Neuronal stem cell (in vitro differentiated cells): ENCODE measurements at regions not wholly inside any gene's neighbourhood (a gene's known extent, or its start where the extent isn't known, plus 50 kb on each side); places are given as distances from the start of the nearest gene placed in this dataset.

Experiments
- DNase-seq: peaks from one replicate; pipeline ENCODE4 v3.0.0-alpha.2; 2013; ENCODE audit warnings: low spot score
- H2AFZ ChIP-seq: one replicate; pipeline ENCODE4 v1.6.1; 2013; ENCODE audit warnings: mild to moderate bottlenecking, low read length, inconsistent platforms
- H2AK5ac ChIP-seq: 2 replicates; pipeline ENCODE4 v1.6.1; 2013; ENCODE audit warnings: low read depth, mild to moderate bottlenecking, inconsistent platforms, low read length, moderate library complexity, mixed read lengths
- H2BK120ac ChIP-seq: 2 replicates; pipeline ENCODE4 v1.6.1; 2013; ENCODE audit warnings: low read depth, mild to moderate bottlenecking, inconsistent platforms, low read length, moderate library complexity, mixed read lengths
- H2BK12ac ChIP-seq: one replicate; pipeline ENCODE4 v1.6.1; 2013; ENCODE audit warnings: low read length, inconsistent platforms
- H2BK15ac ChIP-seq: 2 replicates; pipeline ENCODE4 v1.6.1; 2013; ENCODE audit warnings: mild to moderate bottlenecking, low read length, inconsistent platforms, mixed read lengths
- H2BK5ac ChIP-seq: one replicate; pipeline ENCODE4 v1.6.1; 2013; ENCODE audit warnings: inconsistent platforms, mild to moderate bottlenecking, low read length, moderate library complexity
- H3K14ac ChIP-seq: one replicate; pipeline ENCODE4 v1.6.1; 2013; ENCODE audit warnings: low read length, inconsistent platforms
- H3K18ac ChIP-seq: 2 replicates; pipeline ENCODE4 v1.6.1; 2013; ENCODE audit warnings: low read length, inconsistent platforms
- H3K23ac ChIP-seq: 2 replicates; pipeline ENCODE4 v1.6.1; 2013; ENCODE audit warnings: low read depth, mild to moderate bottlenecking, mixed read lengths, low read length, inconsistent platforms; ENCODE audit not compliant: poor library complexity
- H3K27ac ChIP-seq: replicated peaks from 3 replicates; pipeline ENCODE4 v1.5.1; 2013; ENCODE audit warnings: low read length, inconsistent platforms
- H3K27me3 ChIP-seq, 3 experiments: 2 replicates each; pipeline ENCODE4 v1.6.1; 2013; ENCODE audit warnings: low read length in 3 of 3, mild to moderate bottlenecking in 2 of 3, inconsistent platforms in 1 of 3, low read depth in 1 of 3, mixed read lengths in 1 of 3, moderate library complexity in 1 of 3; ENCODE audit not compliant: control insufficient read depth in 3 of 3, insufficient read depth in 3 of 3
- H3K36me3 ChIP-seq, 2 donors: replicated peaks in 1 of 2; 2 replicates each; pipeline ENCODE4 v1.6.1; 2013; ENCODE audit warnings: low read length in 2 of 2; ENCODE audit not compliant: control insufficient read depth in 2 of 2, insufficient read depth in 2 of 2
- H3K4ac ChIP-seq: 2 replicates; pipeline ENCODE4 v1.6.1; 2013; ENCODE audit warnings: inconsistent platforms, mild to moderate bottlenecking, low read length, moderate library complexity
- H3K4me1 ChIP-seq, 2 donors: 1 replicate in 1 of 2; 2 replicates in 1 of 2; pipeline ENCODE4 v1.6.1; 2013; ENCODE audit warnings: low read length in 2 of 2, low read depth in 1 of 2; ENCODE audit not compliant: control insufficient read depth in 2 of 2, insufficient read depth in 1 of 2
- H3K4me2 ChIP-seq: one replicate; pipeline ENCODE4 v1.6.1; 2013; ENCODE audit warnings: mild to moderate bottlenecking, low read length, inconsistent platforms; ENCODE audit not compliant: insufficient read depth, poor library complexity, severe bottlenecking
- H3K4me3 ChIP-seq, 2 donors: 2 replicates each; pipeline ENCODE4 v1.5.1; 2013; ENCODE audit warnings: low read length in 2 of 2, mild to moderate bottlenecking in 2 of 2, inconsistent platforms in 1 of 2, moderate library complexity in 1 of 2
- H3K79me1 ChIP-seq: one replicate; pipeline ENCODE4 v1.6.1; 2013; ENCODE audit warnings: low read depth, mild to moderate bottlenecking, inconsistent platforms, low read length, moderate library complexity
- H3K9ac ChIP-seq: one replicate; pipeline ENCODE4 v1.6.1; 2013; ENCODE audit warnings: mild to moderate bottlenecking, low read depth, low read length, inconsistent platforms; ENCODE audit not compliant: poor library complexity
- H3K9me3 ChIP-seq, 2 donors: replicated peaks in 1 of 2; 2 replicates each; pipeline versions ENCODE3 to v1.6.1; 2013; ENCODE audit warnings: low read length in 2 of 2, mild to moderate bottlenecking in 2 of 2, inconsistent platforms in 1 of 2, low read depth in 1 of 2, mixed read lengths in 1 of 2, moderate library complexity in 1 of 2; ENCODE audit not compliant: control insufficient read depth in 2 of 2, insufficient read depth in 1 of 2
- H4K8ac ChIP-seq: one replicate; pipeline ENCODE4 v1.6.1; 2013; ENCODE audit warnings: low read depth, mild to moderate bottlenecking, inconsistent platforms, low read length, moderate library complexity
- H4K91ac ChIP-seq: one replicate; pipeline ENCODE4 v1.6.1; 2013; ENCODE audit warnings: low read length, low read depth, mild to moderate bottlenecking, inconsistent platforms; ENCODE audit not compliant: poor library complexity
- WGBS, 2 donors: extraction: QIAGEN DNeasy Blood & Tissue Kit; methylation state at CpG; one replicate each; pipeline ENCODE4 v1.1.7; 2013; ENCODE audit warnings: missing lambda C conversion rate in 2 of 2, mixed read lengths in 1 of 2; ENCODE audit not compliant: insufficient read length in 2 of 2, insufficient replicate concordance in 1 of 2; ENCODE audit errors: extremely low coverage in 2 of 2; 5-methylcytosine and 5-hydroxymethylcytosine counted together

DNA sequence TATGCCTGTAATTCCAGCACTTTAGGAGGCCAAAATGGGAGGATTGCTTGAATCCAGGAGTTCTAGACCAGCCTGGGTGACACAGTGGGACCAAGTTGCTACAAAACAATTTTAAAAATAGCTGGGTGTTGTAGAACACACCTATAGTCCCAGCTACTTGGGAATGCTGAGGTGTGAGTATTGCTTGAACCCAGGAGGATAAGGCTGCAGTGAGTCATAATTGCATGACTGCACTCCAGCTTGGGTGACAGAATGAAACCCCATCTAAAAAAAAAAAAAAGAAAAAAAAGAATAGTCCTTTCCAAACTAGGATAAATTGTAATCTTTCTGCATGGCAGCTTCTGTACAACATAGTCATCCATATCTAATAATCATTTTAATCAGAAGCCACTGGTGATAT, 270.1 kb upstream of the INTU start:
- no peak for DNase-seq
- Histone ChIP-seq H2BK15ac (no peak overlapping the region), H3K4me1 (no peaks in the 10 kb centered on the region), H3K18ac (no peak overlapping the region), H2BK12ac (no peak overlapping the region), H3K14ac (no peak overlapping the region), H4K91ac (no peak overlapping the region), H3K36me3 (no peaks in the 10 kb centered on the region), H2BK5ac (no peak overlapping the region), H3K9ac (no peak overlapping the region), H3K4me3 (no peak overlapping the region), H3K79me1 (no peaks in the 10 kb centered on the region), H3K27ac (no peak overlapping the region), H3K27me3 (no peaks in the 10 kb centered on the region), H2BK120ac (no peak overlapping the region), H4K8ac (no peak overlapping the region), H3K9me3 (no peaks in the 10 kb centered on the region), H3K23ac (no peak overlapping the region), H3K4ac (no peak overlapping the region), H3K4me2 (no peak overlapping the region), H2AFZ (no peak overlapping the region), H2AK5ac (no peak overlapping the region)

DNA sequence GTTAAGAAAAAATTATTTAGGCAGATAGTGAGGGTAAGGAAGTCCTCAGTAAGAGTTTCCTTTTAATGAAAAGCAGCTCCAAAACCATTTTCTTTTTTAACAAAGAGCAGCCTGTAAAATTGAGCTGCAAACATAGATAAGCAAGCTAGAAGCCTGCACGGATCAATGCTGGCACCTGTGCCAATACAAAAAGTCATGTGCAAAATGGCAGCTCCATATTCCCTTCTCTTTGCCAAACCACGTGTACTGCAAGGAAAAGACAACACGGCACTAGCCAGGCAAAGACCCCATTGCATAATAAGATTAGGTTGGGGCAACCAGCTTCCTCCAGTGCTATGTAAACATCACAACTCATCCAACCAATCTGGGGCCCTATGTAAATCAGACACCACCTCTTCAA, 268.4 kb upstream of the INTU start:
- Histone ChIP-seq H4K8ac (no peak overlapping the region), H3K4me2 (no peak overlapping the region), H3K4me3 (no peak overlapping the region), H3K18ac (no peak overlapping the region), H3K27ac (no peak overlapping the region), H3K23ac (no peak overlapping the region), H3K36me3 (no peaks in the 10 kb centered on the region), H2AFZ (peak overlapping the region; percentile 50), H2BK12ac (no peak overlapping the region), H3K79me1 (no peaks in the 10 kb centered on the region), H3K4ac (no peak overlapping the region), H3K9ac (no peak overlapping the region), H4K91ac (no peak overlapping the region), H2BK120ac (no peak overlapping the region), H3K27me3 (no peaks in the 10 kb centered on the region), H2BK5ac (no peak overlapping the region), H2AK5ac (no peak overlapping the region), H2BK15ac (no peak overlapping the region), H3K9me3 (no peaks in the 10 kb centered on the region), H3K14ac (no peak overlapping the region), H3K4me1 (peaks cover 0 to 2% of the 10 kb centered on the region in 2 donors)
- DNase-seq = no peak
- WGBS, 2 donors = no CpG with 5 or more reads among the region's 3 CpGs

DNA sequence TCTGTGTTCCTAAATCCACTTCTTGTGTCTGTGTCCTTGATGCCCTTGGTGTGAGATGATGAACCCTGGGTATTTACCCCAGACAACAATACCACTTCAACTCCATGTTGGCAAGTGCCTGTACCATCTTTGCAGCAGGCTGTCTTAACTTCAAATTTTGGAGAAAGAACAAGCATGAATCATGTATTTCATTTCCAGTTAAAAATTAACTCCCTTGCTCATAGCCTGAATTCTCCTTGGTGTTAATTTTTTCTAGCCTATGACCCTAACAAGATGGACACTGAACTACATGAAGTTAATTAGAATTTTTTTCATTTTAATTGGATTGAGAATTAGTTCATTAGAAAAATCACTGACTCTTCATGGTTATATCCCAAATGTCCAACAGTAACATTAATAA, 267.8 kb upstream of the INTU start:
- no peak for DNase-seq
- H3K4me1 ChIP-seq = peaks cover 0 to 2% of the 10 kb centered on the region in 2 donors
- H3K14ac ChIP-seq = no peak overlapping the region
- H3K9ac ChIP-seq = no peak overlapping the region
- no peaks in the 10 kb centered on the region for H3K36me3 ChIP-seq
- H3K4me3 ChIP-seq = no peak overlapping the region
- H3K27ac ChIP-seq = no peak overlapping the region
- no peak overlapping the region for H3K4ac ChIP-seq
- no peaks in the 10 kb centered on the region for H3K9me3 ChIP-seq
- no peak overlapping the region for H2AK5ac ChIP-seq
- peak overlapping the region; percentile 50 for H2AFZ ChIP-seq
- no peak overlapping the region for H4K8ac ChIP-seq
- no peak overlapping the region for H2BK12ac ChIP-seq
- no peak overlapping the region for H2BK120ac ChIP-seq
- no peak overlapping the region for H3K23ac ChIP-seq
- no peaks in the 10 kb centered on the region for H3K27me3 ChIP-seq
- no peak overlapping the region for H2BK15ac ChIP-seq
- no peak overlapping the region for H4K91ac ChIP-seq
- H3K4me2 ChIP-seq = no peak overlapping the region
- no peaks in the 10 kb centered on the region for H3K79me1 ChIP-seq
- H2BK5ac ChIP-seq = no peak overlapping the region
- no peak overlapping the region for H3K18ac ChIP-seq

DNA sequence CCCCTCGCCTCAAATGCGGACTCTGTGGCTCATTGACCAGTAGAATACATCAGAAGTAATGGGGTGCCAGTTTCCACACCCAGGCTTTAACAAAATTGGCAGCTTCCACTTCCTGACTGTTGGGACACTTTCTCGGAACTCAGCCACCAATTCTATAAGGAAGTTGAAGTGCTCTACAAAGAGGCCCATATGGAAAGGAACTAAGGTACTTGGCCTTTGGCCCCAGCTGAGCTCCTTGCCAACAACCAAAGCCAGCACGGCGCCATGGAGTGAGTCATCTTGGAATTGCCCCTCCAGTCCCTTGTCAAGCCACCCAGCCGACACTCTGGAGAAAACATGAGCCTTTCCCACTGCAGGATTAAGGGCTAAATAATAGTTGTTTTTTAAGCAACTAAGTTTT, 262.2 kb upstream of the INTU start:
- H2BK12ac ChIP-seq = no peak overlapping the region
- DNase-seq = no peak
- no peak overlapping the region for H2AK5ac ChIP-seq
- H3K23ac ChIP-seq = no peak overlapping the region
- H3K27ac ChIP-seq = no peak overlapping the region
- no peak overlapping the region for H2BK15ac ChIP-seq
- H3K79me1 ChIP-seq = no peaks in the 10 kb centered on the region
- no peaks in the 10 kb centered on the region for H3K36me3 ChIP-seq
- H3K4me3 ChIP-seq = no peak overlapping the region
- no peak overlapping the region for H4K8ac ChIP-seq
- no peaks in the 10 kb centered on the region for H3K27me3 ChIP-seq
- H3K9ac ChIP-seq = no peak overlapping the region
- H4K91ac ChIP-seq = no peak overlapping the region
- no peak overlapping the region for H3K4ac ChIP-seq
- no peak overlapping the region for H2BK120ac ChIP-seq
- no peak overlapping the region for H2BK5ac ChIP-seq
- H3K4me2 ChIP-seq = no peak overlapping the region
- peaks cover 0 to 2% of the 10 kb centered on the region in 2 donors for H3K4me1 ChIP-seq
- H3K9me3 ChIP-seq = no peaks in the 10 kb centered on the region
- WGBS, 2 donors = no CpG with 5 or more reads among the region's 6 CpGs
- H2AFZ ChIP-seq = no peak overlapping the region
- no peak overlapping the region for H3K14ac ChIP-seq
- no peak overlapping the region for H3K18ac ChIP-seq
